HEK293T (cell line): ENCODE measurements at regions not wholly inside any gene's neighbourhood (a gene's known extent, or its start where the extent isn't known, plus 50 kb on each side); places are given as distances from the start of the nearest gene placed in this dataset.

Experiments used
- CTCF ChIA-PET: fragments of 350-600 bp; formaldehyde crosslinking; extraction: SDS; loops from one replicate; lab custom pipeline; 2021; ENCODE audit warnings: antibody characterized with exemption, inconsistent platforms; lab: Yijun Ruan, JAX
- POLR2A ChIA-PET: fragments of 350-600 bp; formaldehyde crosslinking; extraction: SDS; loops from one replicate; lab custom pipeline; 2020; ENCODE audit warnings: antibody characterized with exemption, inconsistent platforms; lab: Yijun Ruan, JAX
- DNase-seq: peaks from one replicate; pipeline ENCODE4 v3.0.0; 2012; ENCODE audit warnings: mixed read lengths; ENCODE audit errors: extremely low spot score
- ARNT ChIP-seq: fragments of 450-650 bp; IDR thresholded peaks from 2 replicates; pipeline ENCODE4 v1.6.1; 2017; ENCODE audit warnings: mild to moderate bottlenecking
- BHLHE40 ChIP-seq: fragments of 450-650 bp; IDR thresholded peaks from 2 replicates; pipeline ENCODE4 v1.6.1; 2016; ENCODE audit warnings: mild to moderate bottlenecking, moderate library complexity, borderline replicate concordance
- CTBP1 ChIP-seq: fragments of 450-650 bp; IDR thresholded peaks from 2 replicates; pipeline ENCODE4 v1.6.1; 2016; ENCODE audit warnings: borderline replicate concordance
- ELF4 ChIP-seq: fragments of 450-650 bp; IDR thresholded peaks from 2 replicates; pipeline ENCODE4 v1.6.1; 2017; ENCODE audit warnings: antibody characterized with exemption
- FOXA1 ChIP-seq: fragments of 450-650 bp; IDR thresholded peaks from 2 replicates; pipeline ENCODE4 v1.6.1; 2016; ENCODE audit warnings: mild to moderate bottlenecking
- FOXK2 ChIP-seq: fragments of 450-650 bp; IDR thresholded peaks from 2 replicates; pipeline ENCODE4 v1.6.1; 2016; ENCODE audit warnings: mild to moderate bottlenecking
- FOXM1 ChIP-seq: fragments of 450-650 bp; IDR thresholded peaks from 2 replicates; pipeline ENCODE4 v1.6.1; 2017; ENCODE audit warnings: mild to moderate bottlenecking, borderline replicate concordance
- HDGF ChIP-seq: fragments of 450-650 bp; IDR thresholded peaks from 2 replicates; pipeline ENCODE4 v1.6.1; 2017; ENCODE audit warnings: antibody characterized with exemption, borderline replicate concordance
- L3MBTL2 ChIP-seq: fragments of 450-650 bp; conservative IDR thresholded peaks from 2 replicates; pipeline ENCODE4 v1.6.1; 2016; ENCODE audit warnings: mild to moderate bottlenecking
- LEF1 ChIP-seq: fragments of 450-650 bp; IDR thresholded peaks from 2 replicates; pipeline ENCODE4 v1.6.1; 2017; ENCODE audit warnings: mild to moderate bottlenecking, borderline replicate concordance
- NFRKB ChIP-seq: fragments of 450-650 bp; IDR thresholded peaks from 2 replicates; pipeline ENCODE4 v1.6.1; 2016; ENCODE audit warnings: mild to moderate bottlenecking, moderate library complexity
- PKNOX1 ChIP-seq: fragments of 450-650 bp; IDR thresholded peaks from 2 replicates; pipeline ENCODE4 v1.6.1; 2016
- SP1 ChIP-seq: fragments of 450-650 bp; IDR thresholded peaks from 2 replicates; pipeline ENCODE4 v1.6.1; 2017
- SUZ12 ChIP-seq: fragments of 450-650 bp; IDR thresholded peaks from 2 replicates; pipeline ENCODE4 v1.6.1; 2016; ENCODE audit warnings: mild to moderate bottlenecking
- TARDBP ChIP-seq: fragments of 450-650 bp; IDR thresholded peaks from 2 replicates; pipeline ENCODE4 v1.6.1; 2016
- ZNF384 ChIP-seq: fragments of 450-650 bp; IDR thresholded peaks from 2 replicates; pipeline ENCODE4 v1.6.1; 2016

- ChIA-PET CTCF (no interaction called here), POLR2A (no interaction called here)
- TF ChIP-seq PKNOX1 (no peak), FOXA1 (no peak), FOXK2 (no peak), SP1 (no peak), ELF4 (no peak), SUZ12 (no peak), ZNF384 (no peak)
- DNase-seq, result no peak
These were observed 182.9 kb downstream of the DICER1 start for GRCh38 chr14:94974422-94974821.

GRCh38 chr14:94971750-94972149 is 185.6 kb downstream of the DICER1 start:
- CTCF ChIA-PET, result no interaction called here
- POLR2A ChIA-PET, result no interaction called here
- no peak for TF ChIP-seq SUZ12
- TF ChIP-seq ELF4, result no peak
- no peak for TF ChIP-seq ARNT
- no peak for DNase-seq

- TF ChIP-seq BHLHE40 (no peak), ZNF384 (no peak), TARDBP (no peak), L3MBTL2 (no peak), CTBP1 (no peak), ARNT (no peak)
- ChIA-PET CTCF (no interaction called here), POLR2A (interaction anchor here (0.6 kb wide), 1 partner anchor 15 kb away, joined by 3 read pairs; no protein-coding TSS in a partner anchor)
- DNase-seq, result no peak
These were observed 186.2 kb downstream of the DICER1 start for GRCh38 chr14:94970941-94971730.

- TF ChIP-seq TARDBP, result no peak
- no peak for TF ChIP-seq NFRKB
- POLR2A ChIA-PET, result no interaction called here
- CTCF ChIA-PET, result no interaction called here
- DNase-seq, result no peak
These were observed 187.6 kb downstream of the DICER1 start for GRCh38 chr14:94969766-94970165.

- TF ChIP-seq ELF4, result no peak
- TF ChIP-seq SP1, result no peak
- TF ChIP-seq ARNT, result no peak
- no peak for TF ChIP-seq HDGF
- no peak for TF ChIP-seq FOXK2
- TF ChIP-seq BHLHE40, result no peak
- no peak for TF ChIP-seq NFRKB
- no peak for TF ChIP-seq SUZ12
- no peak for TF ChIP-seq PKNOX1
- TF ChIP-seq TARDBP, result no peak
- no peak for TF ChIP-seq FOXM1
- no peak for TF ChIP-seq L3MBTL2
- no peak for TF ChIP-seq LEF1
- no peak for TF ChIP-seq CTBP1
- no peak for TF ChIP-seq FOXA1
- TF ChIP-seq ZNF384, result no peak
- CTCF ChIA-PET, result no interaction called here
- no peak for DNase-seq
- POLR2A ChIA-PET, result no interaction called here
These were observed 190.5 kb downstream of the DICER1 start for GRCh38 chr14:94966868-94967267.

GRCh38 chr14:94966344-94966743 is 191.0 kb downstream of the DICER1 start:
- no peak for DNase-seq
- TF ChIP-seq FOXA1 (no peak), FOXM1 (no peak), NFRKB (no peak), SUZ12 (no peak), SP1 (no peak), L3MBTL2 (no peak), ZNF384 (no peak), HDGF (no peak), TARDBP (no peak), LEF1 (no peak), ELF4 (no peak), CTBP1 (no peak), BHLHE40 (no peak), FOXK2 (no peak), PKNOX1 (no peak), ARNT (no peak)
- POLR2A ChIA-PET, result no interaction called here
- CTCF ChIA-PET, result no interaction called here
